ENCODE measurements at regions not wholly inside any gene's neighbourhood (a gene's known extent, or its start where the extent isn't known, plus 50 kb on each side); places are given as distances from the start of the nearest gene placed in this dataset.
"Not testable (repeated sequence)": the region's sequence is repeated elsewhere in the genome, so short reads cannot be mapped to it uniquely, and the experiment has no call there.

- ATAC-seq; H3K79me2 ChIP-seq (ENCODE audit: insufficient read depth, low read length); H4K20me1 ChIP-seq (ENCODE audit: insufficient read depth, low read length); H3K36me3 ChIP-seq (replicated peaks in 1 of 2; ENCODE audit: control insufficient read depth in 1 of 2, insufficient read depth in 2 of 2, low read length in 2 of 2); H3K4me1 ChIP-seq (ENCODE audit: insufficient read depth, low read length); H3K27ac ChIP-seq (ENCODE audit: extremely low read length, insufficient read depth, low read length); H3K9ac ChIP-seq (ENCODE audit: insufficient read depth, low read depth, low read length); in situ Hi-C loops (cut with HindIII; ENCODE audit: extremely low pct_ligation_motif_present, low pct_unique_long_range_greater_than_20kb); H3K9me3 ChIP-seq (ENCODE audit: low read length); DNase-seq (ENCODE audit: low spot score); H2AFZ ChIP-seq (ENCODE audit: low read length); H3K27me3 ChIP-seq (ENCODE audit: control insufficient read depth in 1 of 2, insufficient read depth in 2 of 2, low read length in 2 of 2); H3K4me2 ChIP-seq (ENCODE audit: low read depth, low read length); intact Hi-C loops (cut with micrococcal nuclease; ENCODE audit: unreplicated experiment); BruUV-seq (replicated peaks); POLR2A ChIA-PET; FAIRE-seq; CTCF ChIA-PET (ENCODE audit: low intra/inter-chr PET ratio, low total read pairs); H3K4me3 ChIP-seq (replicated peaks in 1 of 3; ENCODE audit: insufficient read depth in 1 of 3, low read depth in 2 of 3, low read length in 3 of 3): not testable (repeated sequence)
These were observed 124.9 kb upstream of the BCOR start for GRCh38 chrX:40222612-40223011.

GRCh38 chrX:40213092-40213491 is 115.3 kb upstream of the BCOR start:
- intact Hi-C loops (cut with micrococcal nuclease; ENCODE audit: unreplicated experiment): no loop called here

More at GRCh38 chrX:40213092-40213491, 115.3 kb upstream of the BCOR start:
- H3K36me3 ChIP-seq (replicated peaks in 1 of 2; ENCODE audit: control insufficient read depth in 1 of 2, insufficient read depth in 2 of 2, low read length in 2 of 2): no peaks in the 10 kb centered on the region
- BruUV-seq (replicated peaks): no TSS peak
- no peak for TF ChIP-seq ATF7-NPFF (CRISPR knock-in tag; IDR thresholded peaks at IDR 0.05; ENCODE audit: low read depth)
- TF ChIP-seq POGZ (CRISPR knock-in tag; IDR thresholded peaks at IDR 0.05): no peak
- no peak for TF ChIP-seq ZNF577 (CRISPR knock-in tag; IDR thresholded peaks at IDR 0.05; ENCODE audit: borderline replicate concordance, low read depth)
- TF ChIP-seq ZNF432 (CRISPR knock-in tag; IDR thresholded peaks at IDR 0.05; ENCODE audit: borderline replicate concordance): no peak
- TF ChIP-seq TFDP2 (CRISPR knock-in tag; IDR thresholded peaks at IDR 0.05): no peak
- TF ChIP-seq TBX3 (IDR thresholded peaks at IDR 0.05; ENCODE audit: borderline replicate concordance): no peak
- TF ChIP-seq SOX13 (IDR thresholded peaks at IDR 0.05): no peak
- no peak for TF ChIP-seq SOX13 (CRISPR knock-in tag; conservative IDR thresholded peaks at IDR 0.05 in 1 of 2, IDR thresholded peaks at IDR 0.05 in 1 of 2)
- POLR2A ChIA-PET: no interaction called here
- H2AFZ ChIP-seq (ENCODE audit: low read length): no peak overlapping the region
- no peaks in the 10 kb centered on the region for H3K9me3 ChIP-seq (ENCODE audit: low read length)
- in situ Hi-C loops (cut with HindIII; ENCODE audit: extremely low pct_ligation_motif_present, low pct_unique_long_range_greater_than_20kb): no loop called here
- 0% methylated on average over 1 of the region's 3 CpGs for WGBS (ENCODE audit: low lambda C conversion rate)
- H3K27ac ChIP-seq (ENCODE audit: extremely low read length, insufficient read depth, low read length): no peak overlapping the region
- no peaks in the 10 kb centered on the region; a peak in 1 of 5 replicates for H3K27me3 ChIP-seq (ENCODE audit: control insufficient read depth in 1 of 2, insufficient read depth in 2 of 2, low read length in 2 of 2)
- CTCF ChIA-PET (ENCODE audit: low intra/inter-chr PET ratio, low total read pairs): no interaction called here
- FAIRE-seq (no peak), ATAC-seq (no peak), DNase-seq (ENCODE audit: low spot score) (no peak)
- H3K79me2 ChIP-seq (ENCODE audit: insufficient read depth, low read length): no peaks in the 10 kb centered on the region
- no peaks in the 10 kb centered on the region for H3K4me1 ChIP-seq (ENCODE audit: insufficient read depth, low read length)
- H3K4me3 ChIP-seq (replicated peaks in 1 of 3; ENCODE audit: insufficient read depth in 1 of 3, low read depth in 2 of 3, low read length in 3 of 3): no peak overlapping the region
- no peak overlapping the region for H3K4me2 ChIP-seq (ENCODE audit: low read depth, low read length)
- no peak overlapping the region for H3K9ac ChIP-seq (ENCODE audit: insufficient read depth, low read depth, low read length)
- no peaks in the 10 kb centered on the region for H4K20me1 ChIP-seq (ENCODE audit: insufficient read depth, low read length)

Data from HepG2 (cell line).